Liver (tissue), 8 donors: ENCODE measurements at regions not wholly inside any gene's neighbourhood (a gene's known extent, or its start where the extent isn't known, plus 50 kb on each side); places are given as distances from the start of the nearest gene placed in this dataset.

Experiments
- DNase-seq: peaks from one replicate; pipeline ENCODE4 v3.0.0-alpha.2; 2017; ENCODE audit warnings: low spot score
- H3K27ac ChIP-seq, 2 donors: one replicate each; pipeline ENCODE4 v1.7.0; 2013; ENCODE audit warnings: inconsistent platforms in 2 of 2, low read length in 2 of 2, control low read depth in 1 of 2, low read depth in 1 of 2, mild to moderate bottlenecking in 1 of 2
- H3K27me3 ChIP-seq, 4 donors: one replicate each; pipeline versions ENCODE4 v1.6.1 to v1.7.0; 2013; ENCODE audit warnings: low read length in 3 of 4, inconsistent platforms in 1 of 4, mild to moderate bottlenecking in 1 of 4, moderate library complexity in 1 of 4; ENCODE audit not compliant: control insufficient read depth in 4 of 4, insufficient read depth in 4 of 4
- H3K36me3 ChIP-seq, 4 donors: one replicate each; pipeline versions ENCODE4 v1.6.1 to v1.7.0; 2013; ENCODE audit warnings: low read length in 3 of 4, mild to moderate bottlenecking in 3 of 4, low read depth in 1 of 4, moderate library complexity in 1 of 4; ENCODE audit not compliant: control insufficient read depth in 4 of 4, insufficient read depth in 3 of 4
- H3K4me1 ChIP-seq, 4 donors: one replicate each; pipeline versions ENCODE4 v1.6.1 to v1.7.0; 2013; ENCODE audit warnings: low read length in 3 of 4, mild to moderate bottlenecking in 3 of 4, moderate library complexity in 1 of 4; ENCODE audit not compliant: control insufficient read depth in 4 of 4, insufficient read depth in 4 of 4
- H3K4me3 ChIP-seq, 3 donors: one replicate each; pipeline versions ENCODE4 v1.6.1 to v1.7.0; 2013; ENCODE audit warnings: low read length in 3 of 3, control low read depth in 1 of 3, low read depth in 1 of 3, mild to moderate bottlenecking in 1 of 3
- H3K9ac ChIP-seq, 2 donors: one replicate each; pipeline ENCODE4 v1.7.0; 2013; ENCODE audit warnings: low read length in 2 of 2, mild to moderate bottlenecking in 2 of 2, moderate library complexity in 2 of 2, control low read depth in 1 of 2, low read depth in 1 of 2
- H3K9me3 ChIP-seq, 4 donors: one replicate each; pipeline versions ENCODE4 v1.6.1 to v1.7.0; 2013; ENCODE audit warnings: low read length in 3 of 4; ENCODE audit not compliant: control insufficient read depth in 4 of 4
- EGR1 ChIP-seq, 2 donors: IDR thresholded peaks; 2 replicates each; pipeline ENCODE4 v1.6.1; 2016 to 2018; ENCODE audit warnings: antibody characterized with exemption in 2 of 2, low read depth in 2 of 2
- FOXA1 ChIP-seq: IDR thresholded peaks from 2 replicates; pipeline ENCODE4 v1.6.1; 2016; ENCODE audit warnings: antibody characterized with exemption
- FOXA2 ChIP-seq: IDR thresholded peaks from 2 replicates; pipeline ENCODE4 v1.6.1; 2016; ENCODE audit warnings: antibody characterized with exemption
- GABPA ChIP-seq, 2 donors: IDR thresholded peaks in 1 of 2; conservative IDR thresholded peaks in 1 of 2; 2 replicates each; pipeline ENCODE4 v1.6.1; 2016; ENCODE audit warnings: antibody characterized with exemption in 2 of 2, mild to moderate bottlenecking in 1 of 2, moderate library complexity in 1 of 2
- HNF4A ChIP-seq, 2 donors: conservative IDR thresholded peaks; 2 replicates each; pipeline ENCODE4 v1.6.1; 2016; ENCODE audit warnings: antibody characterized with exemption in 2 of 2, mild to moderate bottlenecking in 2 of 2
- HNF4G ChIP-seq: IDR thresholded peaks from 2 replicates; pipeline ENCODE4 v1.6.1; 2016; ENCODE audit warnings: antibody characterized with exemption
- JUND ChIP-seq, 2 donors: IDR thresholded peaks; 2 replicates each; pipeline ENCODE4 v1.6.1; 2016; ENCODE audit warnings: antibody characterized with exemption in 2 of 2
- NR2F2 ChIP-seq: IDR thresholded peaks from 2 replicates; pipeline ENCODE4 v1.6.1; 2016; ENCODE audit warnings: antibody characterized with exemption
- RAD21 ChIP-seq, 2 donors: IDR thresholded peaks; 2 replicates each; pipeline ENCODE4 v1.6.1; 2016; ENCODE audit warnings: antibody characterized with exemption in 2 of 2, mild to moderate bottlenecking in 2 of 2
- RXRA ChIP-seq, 2 donors: IDR thresholded peaks; 2 replicates each; pipeline ENCODE4 v1.6.1; 2017 to 2018; ENCODE audit warnings: antibody characterized with exemption in 2 of 2, mild to moderate bottlenecking in 1 of 2
- SP1 ChIP-seq: IDR thresholded peaks from 2 replicates; pipeline ENCODE4 v1.6.1; 2018; ENCODE audit warnings: antibody characterized with exemption, mild to moderate bottlenecking
- TAF1 ChIP-seq: conservative IDR thresholded peaks from 2 replicates; pipeline ENCODE4 v1.6.1; 2016; ENCODE audit warnings: antibody characterized with exemption, mild to moderate bottlenecking
- YY1 ChIP-seq: IDR thresholded peaks from 2 replicates; pipeline ENCODE4 v1.6.1; 2016; ENCODE audit warnings: antibody characterized with exemption, mild to moderate bottlenecking
- WGBS: extraction: QIAGEN DNeasy Blood & Tissue Kit; methylation state at CpG from one replicate; pipeline ENCODE4 v1.1.7; 2013; 5-methylcytosine and 5-hydroxymethylcytosine counted together
- TF ChIP-seq, protein P1 (sequence below): IDR thresholded peaks from 2 replicates; pipeline ENCODE4 v1.6.1; 2016; ENCODE audit warnings: antibody characterized with exemption
- TF ChIP-seq, protein P2 (sequence below): IDR thresholded peaks from 2 replicates; pipeline ENCODE4 v1.6.1; 2016; ENCODE audit warnings: antibody characterized with exemption
- TF ChIP-seq, protein P3 (sequence below): fragments of 150-350 bp; IDR thresholded peaks from 2 replicates; pipeline ENCODE4 v1.5.1; 2017; ENCODE audit warnings: improper control_type of control experiment, low read depth, low read length; ENCODE audit not compliant: missing input control
- TF ChIP-seq, protein P4 (sequence below): IDR thresholded peaks from 2 replicates; pipeline ENCODE4 v1.6.1; 2016; ENCODE audit warnings: antibody characterized with exemption
- donor health status: healthy.
- donor health status: healthy.
- donor health status: healthy.
- donor health status: healthy.
- donor health status: healthy.

DNA sequence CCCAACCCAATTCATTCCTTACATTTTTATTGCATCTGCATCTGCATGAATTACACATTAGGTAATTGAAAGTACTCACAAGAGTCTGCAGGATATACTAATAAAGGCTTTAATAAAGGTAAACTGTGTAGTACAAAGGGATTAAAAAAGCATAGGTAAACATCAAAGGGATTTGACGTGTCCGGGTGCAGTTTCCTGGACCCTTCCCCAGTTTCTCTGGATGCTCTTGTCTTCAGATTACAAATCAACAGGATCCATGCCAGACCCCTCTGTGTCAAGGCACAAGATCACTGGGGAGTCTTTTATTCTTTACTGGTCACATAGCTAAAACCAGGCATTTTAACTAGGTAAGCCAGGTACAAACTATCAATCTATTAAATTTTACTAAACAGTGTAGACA is 177.2 kb upstream of the TYRP1 start:
- no peak for DNase-seq
- H3K4me3 ChIP-seq, result no peak overlapping the region
- TF ChIP-seq HNF4G, result no peak
- no peak for TF ChIP-seq TAF1
- TF ChIP-seq HNF4A (conservative IDR thresholded peaks at IDR 0.05), result no peak
- TF ChIP-seq SP1, result no peak
- TF ChIP-seq, protein P1, sequence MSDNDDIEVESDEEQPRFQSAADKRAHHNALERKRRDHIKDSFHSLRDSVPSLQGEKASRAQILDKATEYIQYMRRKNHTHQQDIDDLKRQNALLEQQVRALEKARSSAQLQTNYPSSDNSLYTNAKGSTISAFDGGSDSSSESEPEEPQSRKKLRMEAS, result no peak
- H3K36me3 ChIP-seq, result no peaks in the 10 kb centered on the region
- WGBS, result 80% methylated on average over 2 of the region's 2 CpGs
- H3K9ac ChIP-seq, result no peak overlapping the region
- no peaks in the 10 kb centered on the region for H3K9me3 ChIP-seq
- no peak overlapping the region for H3K27ac ChIP-seq
- no peaks in the 10 kb centered on the region for H3K27me3 ChIP-seq
- no peaks in the 10 kb centered on the region for H3K4me1 ChIP-seq

DNA sequence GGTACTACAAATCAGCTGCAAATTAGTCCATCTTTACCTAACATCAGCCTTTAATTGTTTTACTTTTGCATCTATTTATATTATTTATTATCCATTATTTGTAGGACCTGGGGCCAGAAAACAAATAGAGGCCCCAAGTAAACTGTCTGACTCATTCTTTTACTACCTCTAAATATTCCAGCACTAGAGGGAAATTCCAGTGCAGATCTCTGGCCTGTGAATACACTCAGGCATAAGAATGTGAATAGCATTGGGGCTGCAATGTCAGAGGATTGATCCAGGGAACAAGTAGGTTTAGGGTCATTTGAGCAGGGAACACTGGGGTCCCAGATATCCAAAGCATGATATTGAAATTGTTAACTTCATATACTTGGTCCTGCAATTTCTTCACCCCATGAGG is 176.6 kb upstream of the TYRP1 start:
- Histone ChIP-seq H3K27ac (no peak overlapping the region), H3K9me3 (no peaks in the 10 kb centered on the region), H3K36me3 (no peaks in the 10 kb centered on the region), H3K27me3 (no peaks in the 10 kb centered on the region), H3K9ac (no peak overlapping the region), H3K4me3 (no peak overlapping the region), H3K4me1 (no peaks in the 10 kb centered on the region)
- no peak for TF ChIP-seq NR2F2
- no peak for TF ChIP-seq FOXA1
- TF ChIP-seq, protein P2, sequence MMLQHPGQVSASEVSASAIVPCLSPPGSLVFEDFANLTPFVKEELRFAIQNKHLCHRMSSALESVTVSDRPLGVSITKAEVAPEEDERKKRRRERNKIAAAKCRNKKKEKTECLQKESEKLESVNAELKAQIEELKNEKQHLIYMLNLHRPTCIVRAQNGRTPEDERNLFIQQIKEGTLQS, result no peak
- no peak for TF ChIP-seq YY1
- TF ChIP-seq, protein P3, sequence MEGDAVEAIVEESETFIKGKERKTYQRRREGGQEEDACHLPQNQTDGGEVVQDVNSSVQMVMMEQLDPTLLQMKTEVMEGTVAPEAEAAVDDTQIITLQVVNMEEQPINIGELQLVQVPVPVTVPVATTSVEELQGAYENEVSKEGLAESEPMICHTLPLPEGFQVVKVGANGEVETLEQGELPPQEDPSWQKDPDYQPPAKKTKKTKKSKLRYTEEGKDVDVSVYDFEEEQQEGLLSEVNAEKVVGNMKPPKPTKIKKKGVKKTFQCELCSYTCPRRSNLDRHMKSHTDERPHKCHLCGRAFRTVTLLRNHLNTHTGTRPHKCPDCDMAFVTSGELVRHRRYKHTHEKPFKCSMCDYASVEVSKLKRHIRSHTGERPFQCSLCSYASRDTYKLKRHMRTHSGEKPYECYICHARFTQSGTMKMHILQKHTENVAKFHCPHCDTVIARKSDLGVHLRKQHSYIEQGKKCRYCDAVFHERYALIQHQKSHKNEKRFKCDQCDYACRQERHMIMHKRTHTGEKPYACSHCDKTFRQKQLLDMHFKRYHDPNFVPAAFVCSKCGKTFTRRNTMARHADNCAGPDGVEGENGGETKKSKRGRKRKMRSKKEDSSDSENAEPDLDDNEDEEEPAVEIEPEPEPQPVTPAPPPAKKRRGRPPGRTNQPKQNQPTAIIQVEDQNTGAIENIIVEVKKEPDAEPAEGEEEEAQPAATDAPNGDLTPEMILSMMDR, result no peak
- TF ChIP-seq, protein P4, sequence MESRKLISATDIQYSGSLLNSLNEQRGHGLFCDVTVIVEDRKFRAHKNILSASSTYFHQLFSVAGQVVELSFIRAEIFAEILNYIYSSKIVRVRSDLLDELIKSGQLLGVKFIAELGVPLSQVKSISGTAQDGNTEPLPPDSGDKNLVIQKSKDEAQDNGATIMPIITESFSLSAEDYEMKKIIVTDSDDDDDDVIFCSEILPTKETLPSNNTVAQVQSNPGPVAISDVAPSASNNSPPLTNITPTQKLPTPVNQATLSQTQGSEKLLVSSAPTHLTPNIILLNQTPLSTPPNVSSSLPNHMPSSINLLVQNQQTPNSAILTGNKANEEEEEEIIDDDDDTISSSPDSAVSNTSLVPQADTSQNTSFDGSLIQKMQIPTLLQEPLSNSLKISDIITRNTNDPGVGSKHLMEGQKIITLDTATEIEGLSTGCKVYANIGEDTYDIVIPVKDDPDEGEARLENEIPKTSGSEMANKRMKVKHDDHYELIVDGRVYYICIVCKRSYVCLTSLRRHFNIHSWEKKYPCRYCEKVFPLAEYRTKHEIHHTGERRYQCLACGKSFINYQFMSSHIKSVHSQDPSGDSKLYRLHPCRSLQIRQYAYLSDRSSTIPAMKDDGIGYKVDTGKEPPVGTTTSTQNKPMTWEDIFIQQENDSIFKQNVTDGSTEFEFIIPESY, result no peak
- TF ChIP-seq GABPA (IDR thresholded peaks at IDR 0.05 in 1 of 2, conservative IDR thresholded peaks at IDR 0.05 in 1 of 2), result no peak
- no peak for TF ChIP-seq EGR1 (IDR thresholded peaks at IDR 0.05; ENCODE audit: low read depth in 2 of 2)
- TF ChIP-seq FOXA2, result no peak
- TF ChIP-seq, protein P1, result no peak
- no peak for TF ChIP-seq JUND (IDR thresholded peaks at IDR 0.05)
- TF ChIP-seq HNF4G, result no peak
- no peak for TF ChIP-seq RXRA (IDR thresholded peaks at IDR 0.05)
- TF ChIP-seq RAD21 (IDR thresholded peaks at IDR 0.05), result no peak
- DNase-seq, result no peak
